ENCODE measurements at regions not wholly inside any gene's neighbourhood (a gene's known extent, or its start where the extent isn't known, plus 50 kb on each side); places are given as distances from the start of the nearest gene placed in this dataset.

DNA sequence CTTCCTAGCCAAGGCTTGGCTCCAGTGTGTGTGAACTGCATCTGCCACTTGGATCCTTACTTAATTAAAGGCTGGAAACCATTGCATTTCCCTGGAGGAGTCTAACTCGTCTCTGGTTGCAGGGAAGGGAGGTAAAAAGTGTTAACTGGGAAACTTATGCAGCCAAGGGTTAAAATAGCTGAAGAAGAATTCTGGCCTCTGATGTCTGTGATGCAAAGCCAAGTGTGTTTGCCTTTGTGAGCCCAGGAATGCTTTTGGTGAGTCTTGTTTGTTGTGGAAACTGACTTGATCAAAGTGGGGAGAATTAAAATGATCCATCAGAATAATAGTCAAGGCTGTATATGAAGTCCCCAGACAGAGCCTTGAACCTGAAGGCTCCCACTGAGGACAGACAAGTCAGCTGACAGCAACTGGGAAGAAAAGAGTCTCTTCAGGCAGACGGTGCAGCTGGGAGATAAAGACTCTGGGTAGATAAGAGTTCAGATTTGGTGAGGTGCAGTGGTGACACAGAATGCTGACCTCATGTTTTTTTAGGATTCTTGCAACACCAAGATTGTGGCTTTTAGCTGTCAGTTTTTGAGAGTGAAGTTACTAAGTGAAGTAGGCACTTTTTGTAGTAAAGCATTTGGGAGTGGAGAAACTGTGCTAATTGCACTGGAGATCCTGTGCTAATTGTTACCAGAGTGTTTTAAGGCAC lies 59.5 kb upstream of the WLS start:
- peak; percentile 86 for DNase-seq

DNA sequence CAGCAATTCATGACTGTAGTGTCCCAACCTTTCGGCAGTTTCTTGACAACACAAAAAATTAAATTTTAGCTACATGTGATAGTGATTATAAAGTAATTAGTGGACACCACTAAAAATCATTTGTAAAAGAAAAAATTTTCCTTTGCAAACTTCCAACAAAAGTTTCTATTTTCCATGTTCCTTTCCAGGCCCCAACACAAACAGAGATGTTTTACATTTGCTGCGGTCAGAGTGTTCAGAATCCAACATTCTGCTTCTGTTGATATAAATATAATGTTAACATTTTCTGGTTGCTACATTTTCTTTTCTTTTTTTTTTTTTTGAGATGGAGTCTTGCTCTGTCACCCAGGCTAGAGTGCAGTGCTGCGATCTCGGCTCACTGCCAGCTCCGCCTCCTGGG lies 54.9 kb upstream of the WLS start:
- no peak for DNase-seq

DNA sequence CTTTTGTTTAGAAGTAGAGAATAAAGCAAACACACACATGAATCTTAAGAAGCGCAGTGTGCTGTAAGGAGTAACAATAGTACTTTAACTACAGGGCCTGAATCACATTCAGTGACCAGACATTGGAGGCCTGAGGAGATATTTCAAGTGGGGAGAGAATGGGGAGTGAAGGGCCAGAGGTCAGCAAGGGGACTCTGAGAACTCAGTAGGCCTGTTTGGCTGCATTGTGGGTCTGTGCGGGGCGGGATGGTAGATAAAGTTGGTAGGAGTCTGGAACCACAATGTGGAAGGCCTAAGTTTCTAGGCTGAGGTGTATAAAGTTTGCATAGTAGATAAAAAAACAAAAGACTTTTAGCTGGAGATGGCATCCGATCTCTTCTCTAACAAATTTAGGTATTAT lies 52.7 kb upstream of the WLS start:
- no peak for DNase-seq

DNA sequence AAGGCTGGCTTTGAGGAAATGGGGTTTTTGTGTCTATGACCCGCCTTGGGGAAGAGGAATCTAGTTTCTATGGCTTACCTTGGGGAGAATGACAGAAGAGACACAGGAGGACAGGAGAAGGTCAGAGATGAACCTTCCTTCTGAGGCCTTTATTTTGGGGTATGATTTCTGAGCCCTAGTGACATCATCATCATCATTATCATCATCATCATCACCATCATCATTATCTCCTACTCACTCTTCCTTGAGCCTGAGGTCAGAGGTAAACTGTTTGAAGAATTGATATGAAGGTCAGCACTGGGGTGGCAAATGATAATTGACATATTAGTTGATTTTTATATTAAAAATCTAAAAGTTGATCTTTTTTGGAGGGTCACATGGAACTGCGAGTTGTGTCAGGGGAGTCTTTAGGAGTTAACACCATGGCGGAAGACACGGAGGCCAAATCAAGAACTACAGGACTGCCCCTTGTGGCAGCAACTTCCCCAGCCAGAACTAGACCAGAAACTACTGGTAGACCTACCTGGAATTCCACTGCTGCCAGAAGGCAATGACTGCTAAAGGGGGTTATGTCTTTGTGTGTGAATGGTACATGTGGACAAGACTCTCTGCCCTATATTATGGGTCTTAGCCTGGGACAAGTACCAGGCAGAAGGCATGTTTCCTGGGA lies 49.8 kb upstream of the WLS start:
- DNase-seq, result no peak
